NCI-H2227 treated with DMSO at 0.1 percent for 48 hours (cell line): ENCODE measurements at regions not wholly inside any gene's neighbourhood (a gene's known extent, or its start where the extent isn't known, plus 50 kb on each side); places are given as distances from the start of the nearest gene placed in this dataset.

Source experiments
- DNase-seq: peaks from one replicate; lab custom pipeline; 2025; lab: John Stamatoyannopoulos, UW

GRCh38 chr9:105861972-105862371, 167.6 kb downstream of the TMEM38B start:
- no peak for DNase-seq

- no peak for DNase-seq
These were observed 170.0 kb downstream of the TMEM38B start for GRCh38 chr9:105864248-105864898.

- no peak for DNase-seq
These were observed 170.9 kb downstream of the TMEM38B start for GRCh38 chr9:105865285-105865684.

GRCh38 chr9:105871540-105871939, 177.2 kb downstream of the TMEM38B start:
- no peak for DNase-seq

GRCh38 chr9:105873801-105874200, 179.5 kb downstream of the TMEM38B start:
- no peak for DNase-seq

GRCh38 chr9:105877721-105878120, 183.4 kb downstream of the TMEM38B start:
- DNase-seq: no peak

GRCh38 chr9:105879181-105879580, 184.8 kb downstream of the TMEM38B start:
- no peak for DNase-seq

GRCh38 chr9:105880517-105880916, 186.2 kb downstream of the TMEM38B start:
- no peak for DNase-seq

- no peak for DNase-seq
These were observed 186.7 kb downstream of the TMEM38B start for GRCh38 chr9:105881021-105881420.

- DNase-seq: no peak
These were observed 187.5 kb downstream of the TMEM38B start for GRCh38 chr9:105881654-105882349.

- no peak for DNase-seq
These were observed 189.5 kb downstream of the TMEM38B start for GRCh38 chr9:105883847-105884246.

GRCh38 chr9:105884416-105884815, 190.1 kb downstream of the TMEM38B start:
- DNase-seq: no peak

- no peak for DNase-seq
These were observed 191.8 kb downstream of the TMEM38B start for GRCh38 chr9:105886136-105886535.

- DNase-seq: no peak
These were observed 193.3 kb downstream of the TMEM38B start for GRCh38 chr9:105887679-105888078.

- DNase-seq: no peak
These were observed 195.9 kb downstream of the TMEM38B start for GRCh38 chr9:105890046-105890822.

GRCh38 chr9:105900123-105900522, 205.8 kb downstream of the TMEM38B start:
- DNase-seq: no peak

GRCh38 chr9:105901514-105902109, 207.3 kb downstream of the TMEM38B start:
- DNase-seq: no peak

GRCh38 chr9:105908069-105908468, 213.7 kb downstream of the TMEM38B start:
- DNase-seq: no peak

GRCh38 chr9:105911104-105911911, 217.0 kb downstream of the TMEM38B start:
- DNase-seq: no peak

GRCh38 chr9:105912157-105912862, 218.0 kb downstream of the TMEM38B start:
- no peak for DNase-seq
